ENCODE measurements at regions not wholly inside any gene's neighbourhood (a gene's known extent, or its start where the extent isn't known, plus 50 kb on each side); places are given as distances from the start of the nearest gene placed in this dataset.

GRCh38 chrX:39724544-39724943 lies 373.2 kb downstream of the BCOR start:
- no peak overlapping the region for H3K27ac ChIP-seq
- TF ChIP-seq, protein P1, sequence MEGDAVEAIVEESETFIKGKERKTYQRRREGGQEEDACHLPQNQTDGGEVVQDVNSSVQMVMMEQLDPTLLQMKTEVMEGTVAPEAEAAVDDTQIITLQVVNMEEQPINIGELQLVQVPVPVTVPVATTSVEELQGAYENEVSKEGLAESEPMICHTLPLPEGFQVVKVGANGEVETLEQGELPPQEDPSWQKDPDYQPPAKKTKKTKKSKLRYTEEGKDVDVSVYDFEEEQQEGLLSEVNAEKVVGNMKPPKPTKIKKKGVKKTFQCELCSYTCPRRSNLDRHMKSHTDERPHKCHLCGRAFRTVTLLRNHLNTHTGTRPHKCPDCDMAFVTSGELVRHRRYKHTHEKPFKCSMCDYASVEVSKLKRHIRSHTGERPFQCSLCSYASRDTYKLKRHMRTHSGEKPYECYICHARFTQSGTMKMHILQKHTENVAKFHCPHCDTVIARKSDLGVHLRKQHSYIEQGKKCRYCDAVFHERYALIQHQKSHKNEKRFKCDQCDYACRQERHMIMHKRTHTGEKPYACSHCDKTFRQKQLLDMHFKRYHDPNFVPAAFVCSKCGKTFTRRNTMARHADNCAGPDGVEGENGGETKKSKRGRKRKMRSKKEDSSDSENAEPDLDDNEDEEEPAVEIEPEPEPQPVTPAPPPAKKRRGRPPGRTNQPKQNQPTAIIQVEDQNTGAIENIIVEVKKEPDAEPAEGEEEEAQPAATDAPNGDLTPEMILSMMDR (IDR thresholded peaks at IDR 0.05) = no peak
- no peak for TF ChIP-seq POLR2A (IDR thresholded peaks at IDR 0.05)
- WGBS, 2 donors = 50 to 83% methylated on average over 1 of the region's 1 CpG
- H3K36me3 ChIP-seq = no peaks in the 10 kb centered on the region
- no peaks in the 10 kb centered on the region for H3K27me3 ChIP-seq
- intact Hi-C loops (cut with DNase I) = no loop called here
- H3K4me1 ChIP-seq = peaks cover 0 to 5% (median 0%) of the 10 kb centered on the region in 3 donors
- H3K4me3 ChIP-seq = no peak overlapping the region
- DNase-seq = no peak
- peaks cover 0 to 5% (median 0%) of the 10 kb centered on the region in 3 donors for H3K9me3 ChIP-seq

- TF ChIP-seq, protein P1 (IDR thresholded peaks at IDR 0.05) = no peak
- TF ChIP-seq POLR2A (IDR thresholded peaks at IDR 0.05) = no peak
- WGBS, 2 donors = no CpG with 5 or more reads among the region's 4 CpGs
Measured at GRCh38 chrX:39725114-39725513, 372.6 kb downstream of the BCOR start.

DNA sequence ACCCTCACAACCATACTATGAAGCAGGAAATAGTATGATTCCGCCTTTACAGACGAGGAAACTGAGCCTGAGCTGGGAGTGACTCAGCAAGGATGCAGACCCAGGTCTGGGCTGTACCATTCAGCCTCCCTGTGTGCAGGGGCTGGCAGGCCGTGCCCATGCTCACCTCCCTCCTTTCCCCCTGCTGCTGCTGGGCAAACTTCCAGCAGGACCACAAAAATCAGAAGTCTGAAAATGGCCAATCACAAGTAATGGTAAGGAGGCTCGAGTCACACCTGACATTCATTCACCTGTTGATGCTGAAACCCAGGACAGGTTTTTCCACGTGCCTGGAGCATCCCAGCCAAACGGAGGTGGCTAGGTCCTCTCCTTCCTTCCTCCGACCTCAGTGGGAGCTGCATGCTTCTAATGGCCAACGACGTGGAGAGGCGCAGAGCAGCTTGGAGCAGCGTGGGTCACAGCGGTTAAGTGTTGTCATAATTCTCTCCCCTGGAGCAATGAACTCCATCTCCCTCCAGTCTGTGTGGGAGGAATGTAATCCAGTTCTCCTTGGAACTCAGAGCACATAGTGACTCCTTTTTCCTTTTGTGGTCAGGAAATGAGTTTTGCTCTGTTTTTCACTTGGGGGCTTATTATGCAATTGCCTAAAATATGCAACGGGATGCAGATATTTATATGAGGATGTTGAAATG lies 371.7 kb downstream of the BCOR start:
- Histone ChIP-seq H3K4me1 (peaks cover 0 to 14% (median 3%) of the 10 kb centered on the region in 3 donors), H3K4me3 (no peak overlapping the region), H3K27me3 (no peaks in the 10 kb centered on the region), H3K9me3 (peaks cover 0 to 5% (median 0%) of the 10 kb centered on the region in 3 donors), H3K27ac (no peak overlapping the region), H3K36me3 (no peaks in the 10 kb centered on the region)
- no peak for DNase-seq
- intact Hi-C loops (cut with DNase I) = no loop called here
- TF ChIP-seq POLR2A (IDR thresholded peaks at IDR 0.05) = no peak
- TF ChIP-seq, protein P1 (IDR thresholded peaks at IDR 0.05) = no peak
- WGBS, 2 donors = 23 to 41% methylated on average over 1 to 11 of the region's 13 CpGs

More at GRCh38 chrX:39725114-39725513, 372.6 kb downstream of the BCOR start:
- no peak for DNase-seq
- H3K4me1 ChIP-seq = peaks cover 0 to 5% (median 0%) of the 10 kb centered on the region in 3 donors
- peaks cover 0 to 5% (median 0%) of the 10 kb centered on the region in 3 donors for H3K9me3 ChIP-seq
- no peaks in the 10 kb centered on the region for H3K36me3 ChIP-seq
- H3K27me3 ChIP-seq = no peaks in the 10 kb centered on the region
- intact Hi-C loops (cut with DNase I) = no loop called here
- no peak overlapping the region for H3K4me3 ChIP-seq
- H3K27ac ChIP-seq = no peak overlapping the region

GRCh38 chrX:39726771-39727170 lies 371.0 kb downstream of the BCOR start:
- H3K36me3 ChIP-seq = no peaks in the 10 kb centered on the region
- H3K27me3 ChIP-seq = no peaks in the 10 kb centered on the region
- peaks cover 0 to 21% (median 7%) of the 10 kb centered on the region in 3 donors for H3K4me1 ChIP-seq
- peaks cover 0 to 5% (median 0%) of the 10 kb centered on the region in 3 donors for H3K9me3 ChIP-seq
- no peak for DNase-seq
- intact Hi-C loops (cut with DNase I) = no loop called here
- H3K4me3 ChIP-seq = no peak overlapping the region
- TF ChIP-seq, protein P1 (IDR thresholded peaks at IDR 0.05) = no peak
- TF ChIP-seq POLR2A (IDR thresholded peaks at IDR 0.05) = no peak
- WGBS, 2 donors = 44 to 75% methylated on average over 1 to 3 of the region's 3 CpGs
- no peak overlapping the region for H3K27ac ChIP-seq

GRCh38 chrX:39728025-39728424 lies 369.7 kb downstream of the BCOR start:
- no peak overlapping the region for H3K4me3 ChIP-seq
- TF ChIP-seq POLR2A (IDR thresholded peaks at IDR 0.05) = no peak
- TF ChIP-seq, protein P1 (IDR thresholded peaks at IDR 0.05) = no peak
- peaks cover 0 to 5% (median 0%) of the 10 kb centered on the region in 3 donors for H3K9me3 ChIP-seq
- peaks cover 0 to 22% (median 7%) of the 10 kb centered on the region in 3 donors for H3K4me1 ChIP-seq
- 10 to 26% methylated on average over 3 to 4 of the region's 4 CpGs for WGBS, 2 donors
- DNase-seq = no peak
- H3K27me3 ChIP-seq = no peaks in the 10 kb centered on the region
- intact Hi-C loops (cut with DNase I) = no loop called here
- H3K27ac ChIP-seq = no peak overlapping the region
- H3K36me3 ChIP-seq = no peaks in the 10 kb centered on the region
